ENCODE measurements at regions not wholly inside any gene's neighbourhood (a gene's known extent, or its start where the extent isn't known, plus 50 kb on each side); places are given as distances from the start of the nearest gene placed in this dataset.

DNA sequence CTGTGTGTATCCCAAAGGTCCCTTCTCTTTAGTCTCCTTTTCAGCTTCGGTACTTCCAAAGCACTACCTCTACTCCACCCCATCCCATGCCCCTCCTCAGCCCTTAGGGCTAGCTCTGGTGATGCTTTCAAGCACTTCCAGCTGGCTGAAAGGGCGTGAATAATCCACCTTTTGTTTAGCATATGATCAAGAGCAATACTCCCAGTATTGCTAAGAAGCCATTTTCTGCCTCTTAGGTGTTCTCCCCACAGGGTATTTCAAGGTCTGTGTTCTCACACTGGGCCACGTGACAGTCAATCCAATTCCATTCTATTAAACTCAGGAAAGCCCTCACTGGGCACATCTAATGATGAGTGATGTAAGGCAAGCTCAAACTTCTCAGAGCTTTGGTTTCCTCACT, 298.5 kb upstream of the PROX1 start:
- TF ChIP-seq CTCF (IDR thresholded peaks at IDR 0.05; ENCODE audit: poor library complexity, severe bottlenecking) (no peak), MXI1 (conservative IDR thresholded peaks at IDR 0.05; ENCODE audit: poor library complexity, severe bottlenecking) (no peak), POLR2AphosphoS5 (IDR thresholded peaks at IDR 0.05) (no peak), RAD21 (conservative IDR thresholded peaks at IDR 0.05) (no peak), EZH2 (IDR thresholded peaks at IDR 0.05; ENCODE audit: borderline replicate concordance, insufficient read depth, low read length, poor library complexity, severe bottlenecking) (no peak), EP300 (conservative IDR thresholded peaks at IDR 0.05; ENCODE audit: poor library complexity, severe bottlenecking) (no peak), SMC3 (conservative IDR thresholded peaks at IDR 0.05; ENCODE audit: poor library complexity) (no peak), TAF1 (IDR thresholded peaks at IDR 0.05; ENCODE audit: low read depth) (no peak)
- TF ChIP-seq, protein P1, sequence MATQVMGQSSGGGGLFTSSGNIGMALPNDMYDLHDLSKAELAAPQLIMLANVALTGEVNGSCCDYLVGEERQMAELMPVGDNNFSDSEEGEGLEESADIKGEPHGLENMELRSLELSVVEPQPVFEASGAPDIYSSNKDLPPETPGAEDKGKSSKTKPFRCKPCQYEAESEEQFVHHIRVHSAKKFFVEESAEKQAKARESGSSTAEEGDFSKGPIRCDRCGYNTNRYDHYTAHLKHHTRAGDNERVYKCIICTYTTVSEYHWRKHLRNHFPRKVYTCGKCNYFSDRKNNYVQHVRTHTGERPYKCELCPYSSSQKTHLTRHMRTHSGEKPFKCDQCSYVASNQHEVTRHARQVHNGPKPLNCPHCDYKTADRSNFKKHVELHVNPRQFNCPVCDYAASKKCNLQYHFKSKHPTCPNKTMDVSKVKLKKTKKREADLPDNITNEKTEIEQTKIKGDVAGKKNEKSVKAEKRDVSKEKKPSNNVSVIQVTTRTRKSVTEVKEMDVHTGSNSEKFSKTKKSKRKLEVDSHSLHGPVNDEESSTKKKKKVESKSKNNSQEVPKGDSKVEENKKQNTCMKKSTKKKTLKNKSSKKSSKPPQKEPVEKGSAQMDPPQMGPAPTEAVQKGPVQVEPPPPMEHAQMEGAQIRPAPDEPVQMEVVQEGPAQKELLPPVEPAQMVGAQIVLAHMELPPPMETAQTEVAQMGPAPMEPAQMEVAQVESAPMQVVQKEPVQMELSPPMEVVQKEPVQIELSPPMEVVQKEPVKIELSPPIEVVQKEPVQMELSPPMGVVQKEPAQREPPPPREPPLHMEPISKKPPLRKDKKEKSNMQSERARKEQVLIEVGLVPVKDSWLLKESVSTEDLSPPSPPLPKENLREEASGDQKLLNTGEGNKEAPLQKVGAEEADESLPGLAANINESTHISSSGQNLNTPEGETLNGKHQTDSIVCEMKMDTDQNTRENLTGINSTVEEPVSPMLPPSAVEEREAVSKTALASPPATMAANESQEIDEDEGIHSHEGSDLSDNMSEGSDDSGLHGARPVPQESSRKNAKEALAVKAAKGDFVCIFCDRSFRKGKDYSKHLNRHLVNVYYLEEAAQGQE (IDR thresholded peaks at IDR 0.05; ENCODE audit: borderline replicate concordance), result no peak
